ENCODE measurements at regions not wholly inside any gene's neighbourhood (a gene's known extent, or its start where the extent isn't known, plus 50 kb on each side); places are given as distances from the start of the nearest gene placed in this dataset.

- DNase-seq: no peak
- H3K36me3 Mint-ChIP-seq: peaks cover 0 to 3% (median 0%) of the 10 kb centered on the region in 5 donors
- no peak overlapping the region for H3K4me3 Mint-ChIP-seq
- H3K4me1 ChIP-seq (ENCODE audit: control insufficient read depth in 2 of 2, insufficient read depth in 2 of 2, low read length in 2 of 2): no peaks in the 10 kb centered on the region
- H3K27ac ChIP-seq (ENCODE audit: low read depth, low read length): no peak overlapping the region
- H3K4me3 ChIP-seq (ENCODE audit: low read length): no peak overlapping the region
- no peaks in the 10 kb centered on the region for H3K36me3 ChIP-seq (ENCODE audit: control insufficient read depth in 2 of 3, insufficient read depth in 3 of 3, low read length in 3 of 3)
- no peaks in the 10 kb centered on the region for H3K9me3 Mint-ChIP-seq
- ChIA-PET CTCF (no interaction called here), POLR2A (no interaction called here)
- H3K27me3 ChIP-seq (ENCODE audit: control insufficient read depth in 2 of 2, insufficient read depth in 2 of 2, low read length in 2 of 2): no peaks in the 10 kb centered on the region
- H3K9me3 ChIP-seq (ENCODE audit: control insufficient read depth in 2 of 3, low read length in 3 of 3): no peaks in the 10 kb centered on the region
- no peak overlapping the region for H3K27ac Mint-ChIP-seq
- peaks cover 0 to 7% (median 0%) of the 10 kb centered on the region in 5 donors for H3K27me3 Mint-ChIP-seq
- peaks cover 0 to 6% (median 0%) of the 10 kb centered on the region in 7 donors for H3K4me1 Mint-ChIP-seq
- no peak for ATAC-seq
- intact Hi-C loops (cut with micrococcal nuclease): no loop called here
These were observed 337.6 kb downstream of the CDC5L start for GRCh38 chr6:44725070-44725469.

GRCh38 chr6:44727651-44728630 lies 340.4 kb downstream of the CDC5L start:
- Mint-ChIP-seq H3K36me3 (peaks cover 0 to 3% (median 0%) of the 10 kb centered on the region in 5 donors), H3K9me3 (no peaks in the 10 kb centered on the region), H3K27ac (no peak overlapping the region), H3K4me3 (no peak overlapping the region), H3K4me1 (no peaks in the 10 kb centered on the region), H3K27me3 (peaks cover 0 to 6% (median 0%) of the 10 kb centered on the region in 5 donors)
- Histone ChIP-seq H3K9me3 (ENCODE audit: control insufficient read depth in 2 of 3, low read length in 3 of 3) (no peaks in the 10 kb centered on the region), H3K27ac (ENCODE audit: low read depth, low read length) (no peak overlapping the region), H3K4me3 (ENCODE audit: low read length) (no peak overlapping the region), H3K36me3 (ENCODE audit: control insufficient read depth in 2 of 3, insufficient read depth in 3 of 3, low read length in 3 of 3) (no peaks in the 10 kb centered on the region), H3K4me1 (ENCODE audit: control insufficient read depth in 2 of 2, insufficient read depth in 2 of 2, low read length in 2 of 2) (no peaks in the 10 kb centered on the region), H3K27me3 (ENCODE audit: control insufficient read depth in 2 of 2, insufficient read depth in 2 of 2, low read length in 2 of 2) (no peaks in the 10 kb centered on the region)
- ATAC-seq (no peak), DNase-seq (no peak)
- intact Hi-C loops (cut with micrococcal nuclease): no loop called here
- ChIA-PET CTCF (no interaction called here), POLR2A (no interaction called here)

- intact Hi-C loops (cut with micrococcal nuclease): no loop called here
- H3K9me3 Mint-ChIP-seq: no peaks in the 10 kb centered on the region
- Histone ChIP-seq H3K9me3 (ENCODE audit: control insufficient read depth in 2 of 3, low read length in 3 of 3) (no peaks in the 10 kb centered on the region), H3K4me3 (ENCODE audit: low read length) (no peak overlapping the region), H3K4me1 (ENCODE audit: control insufficient read depth in 2 of 2, insufficient read depth in 2 of 2, low read length in 2 of 2) (no peaks in the 10 kb centered on the region), H3K27me3 (ENCODE audit: control insufficient read depth in 2 of 2, insufficient read depth in 2 of 2, low read length in 2 of 2) (no peaks in the 10 kb centered on the region), H3K27ac (ENCODE audit: low read depth, low read length) (no peak overlapping the region), H3K36me3 (ENCODE audit: control insufficient read depth in 2 of 3, insufficient read depth in 3 of 3, low read length in 3 of 3) (no peaks in the 10 kb centered on the region)
- no peak overlapping the region for H3K27ac Mint-ChIP-seq
- no peak for ATAC-seq
- peaks cover 0 to 4% (median 0%) of the 10 kb centered on the region in 5 donors for H3K27me3 Mint-ChIP-seq
- CTCF ChIA-PET: no interaction called here
- H3K36me3 Mint-ChIP-seq: peaks cover 0 to 3% (median 0%) of the 10 kb centered on the region in 5 donors
- no peak for DNase-seq
- POLR2A ChIA-PET: no interaction called here
- H3K4me3 Mint-ChIP-seq: no peak overlapping the region
- H3K4me1 Mint-ChIP-seq: no peaks in the 10 kb centered on the region
These were observed 343.4 kb downstream of the CDC5L start for GRCh38 chr6:44730771-44731391.

GRCh38 chr6:44731485-44732095 lies 344.1 kb downstream of the CDC5L start:
- ATAC-seq: no peak
- H3K27ac Mint-ChIP-seq: no peak overlapping the region

GRCh38 chr6:44732243-44732642 lies 344.7 kb downstream of the CDC5L start:
- H3K36me3 ChIP-seq (ENCODE audit: control insufficient read depth in 2 of 3, insufficient read depth in 3 of 3, low read length in 3 of 3): no peaks in the 10 kb centered on the region
- Mint-ChIP-seq H3K27ac (no peak overlapping the region), H3K27me3 (no peaks in the 10 kb centered on the region), H3K9me3 (no peaks in the 10 kb centered on the region), H3K36me3 (no peaks in the 10 kb centered on the region), H3K4me3 (no peak overlapping the region), H3K4me1 (no peaks in the 10 kb centered on the region)
- H3K27ac ChIP-seq (ENCODE audit: low read depth, low read length): no peak overlapping the region
- DNase-seq (no peak), ATAC-seq (no peak)
- H3K4me3 ChIP-seq (ENCODE audit: low read length): no peak overlapping the region
- H3K4me1 ChIP-seq (ENCODE audit: control insufficient read depth in 2 of 2, insufficient read depth in 2 of 2, low read length in 2 of 2): no peaks in the 10 kb centered on the region
- POLR2A ChIA-PET: no interaction called here
- H3K9me3 ChIP-seq (ENCODE audit: control insufficient read depth in 2 of 3, low read length in 3 of 3): no peaks in the 10 kb centered on the region
- H3K27me3 ChIP-seq (ENCODE audit: control insufficient read depth in 2 of 2, insufficient read depth in 2 of 2, low read length in 2 of 2): no peaks in the 10 kb centered on the region
- intact Hi-C loops (cut with micrococcal nuclease): no loop called here
- CTCF ChIA-PET: no interaction called here

More at GRCh38 chr6:44731485-44732095, 344.1 kb downstream of the CDC5L start:
- H3K4me3 Mint-ChIP-seq: no peak overlapping the region
- H3K4me1 ChIP-seq (ENCODE audit: control insufficient read depth in 2 of 2, insufficient read depth in 2 of 2, low read length in 2 of 2): no peaks in the 10 kb centered on the region
- H3K36me3 Mint-ChIP-seq: no peaks in the 10 kb centered on the region
- no peaks in the 10 kb centered on the region for H3K9me3 Mint-ChIP-seq
- no peak overlapping the region for H3K27ac ChIP-seq (ENCODE audit: low read depth, low read length)
- ChIA-PET CTCF (no interaction called here), POLR2A (no interaction called here)
- no peaks in the 10 kb centered on the region for H3K27me3 ChIP-seq (ENCODE audit: control insufficient read depth in 2 of 2, insufficient read depth in 2 of 2, low read length in 2 of 2)
- H3K36me3 ChIP-seq (ENCODE audit: control insufficient read depth in 2 of 3, insufficient read depth in 3 of 3, low read length in 3 of 3): no peaks in the 10 kb centered on the region
- intact Hi-C loops (cut with micrococcal nuclease): no loop called here
- H3K27me3 Mint-ChIP-seq: no peaks in the 10 kb centered on the region
- no peaks in the 10 kb centered on the region for H3K4me1 Mint-ChIP-seq
- DNase-seq: no peak
- H3K4me3 ChIP-seq (ENCODE audit: low read length): no peak overlapping the region
- H3K9me3 ChIP-seq (ENCODE audit: control insufficient read depth in 2 of 3, low read length in 3 of 3): no peaks in the 10 kb centered on the region

GRCh38 chr6:44733126-44733525 lies 345.6 kb downstream of the CDC5L start:
- no peak overlapping the region for H3K4me3 Mint-ChIP-seq
- Histone ChIP-seq H3K9me3 (ENCODE audit: control insufficient read depth in 2 of 3, low read length in 3 of 3) (no peaks in the 10 kb centered on the region), H3K27me3 (ENCODE audit: control insufficient read depth in 2 of 2, insufficient read depth in 2 of 2, low read length in 2 of 2) (no peaks in the 10 kb centered on the region), H3K36me3 (ENCODE audit: control insufficient read depth in 2 of 3, insufficient read depth in 3 of 3, low read length in 3 of 3) (no peaks in the 10 kb centered on the region), H3K4me3 (ENCODE audit: low read length) (no peak overlapping the region), H3K27ac (ENCODE audit: low read depth, low read length) (no peak overlapping the region), H3K4me1 (ENCODE audit: control insufficient read depth in 2 of 2, insufficient read depth in 2 of 2, low read length in 2 of 2) (no peaks in the 10 kb centered on the region)
- no peaks in the 10 kb centered on the region for H3K27me3 Mint-ChIP-seq
- no peak for ATAC-seq
- DNase-seq: no peak
- intact Hi-C loops (cut with micrococcal nuclease): no loop called here
- no peak overlapping the region for H3K27ac Mint-ChIP-seq
- ChIA-PET CTCF (no interaction called here), POLR2A (no interaction called here)
- H3K9me3 Mint-ChIP-seq: no peaks in the 10 kb centered on the region
- H3K4me1 Mint-ChIP-seq: no peaks in the 10 kb centered on the region
- no peaks in the 10 kb centered on the region for H3K36me3 Mint-ChIP-seq

Data from naive thymus-derived CD4-positive, alpha-beta T cell (primary cell).